ENCODE measurements at regions not wholly inside any gene's neighbourhood (a gene's known extent, or its start where the extent isn't known, plus 50 kb on each side); places are given as distances from the start of the nearest gene placed in this dataset.

DNA sequence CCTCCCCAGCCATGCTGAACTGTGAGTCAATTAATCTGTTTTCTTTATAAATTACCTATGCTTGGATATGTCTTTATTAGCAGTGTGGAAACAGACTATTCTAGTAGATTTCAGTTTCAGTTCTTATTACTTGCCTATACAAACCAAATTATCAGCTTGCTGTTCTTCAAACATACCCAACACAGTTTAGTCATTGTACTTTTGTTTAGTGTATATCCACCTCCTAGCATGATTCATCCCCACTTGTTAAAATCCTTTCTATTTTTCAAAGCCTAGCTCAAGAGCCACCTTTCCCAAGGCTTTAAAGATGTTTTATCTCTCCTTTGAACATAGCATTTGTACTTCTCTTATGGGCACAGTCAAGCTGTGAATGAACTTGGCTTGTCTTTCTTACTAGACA lies 195.6 kb upstream of the ZRANB2 start:
- Mint-ChIP-seq H3K27ac (no peak overlapping the region), H3K36me3 (no peaks in the 10 kb centered on the region), H3K9me3 (peaks cover 0 to 4% of the 10 kb centered on the region in 2 donors)
- ATAC-seq (no peak), DNase-seq (ENCODE audit: low spot score in 2 of 2) (no peak)

DNA sequence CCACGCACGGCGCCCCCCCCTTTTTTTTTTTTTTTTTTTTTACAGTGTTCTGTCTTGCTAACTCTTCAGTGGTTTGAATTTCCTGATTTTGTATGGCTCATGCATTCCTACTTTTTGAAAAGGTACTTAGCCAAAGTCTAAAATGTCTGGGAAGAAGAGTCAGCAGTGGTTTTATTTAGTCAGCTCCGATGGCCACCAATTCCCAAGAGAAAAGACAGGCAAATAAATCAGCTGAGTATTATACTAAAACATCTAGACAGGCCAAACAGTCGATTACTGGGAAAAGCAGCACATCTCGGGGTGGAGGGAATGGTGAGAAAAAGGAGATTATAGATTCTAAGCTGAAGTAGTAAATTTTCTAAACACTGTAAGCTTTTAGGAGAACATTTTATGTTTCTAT lies 192.5 kb upstream of the ZRANB2 start:
- no peak for ATAC-seq
- Mint-ChIP-seq H3K9me3 (peaks cover 0 to 4% of the 10 kb centered on the region in 2 donors), H3K27ac (no peak overlapping the region), H3K36me3 (no peaks in the 10 kb centered on the region)
- no peak for DNase-seq (ENCODE audit: low spot score in 2 of 2)

DNA sequence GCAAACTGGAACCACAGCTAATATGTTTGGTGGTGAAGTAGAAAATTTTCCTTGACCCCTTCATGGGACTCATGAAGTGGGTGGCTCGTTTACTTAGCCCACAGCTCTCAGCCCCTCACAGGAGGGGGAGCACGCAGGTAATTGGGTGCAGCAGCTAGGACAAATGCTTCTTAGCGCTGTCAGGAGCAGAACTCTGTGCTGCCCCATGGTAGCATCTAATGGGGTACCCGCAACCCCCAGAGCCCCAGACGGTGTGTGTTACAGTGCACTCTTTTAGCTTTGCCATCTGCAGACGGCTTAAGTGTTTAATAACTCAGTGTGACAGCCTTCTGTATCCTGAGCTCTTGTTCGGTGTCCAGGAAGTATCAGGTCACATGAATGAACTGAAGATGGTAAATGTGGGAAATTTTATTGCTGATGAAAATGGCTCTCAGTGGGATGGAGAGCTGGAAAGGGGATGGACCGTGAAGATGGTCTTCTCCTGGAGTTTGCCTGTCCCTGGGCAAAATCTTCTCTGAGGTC lies 189.6 kb upstream of the ZRANB2 start:
- ATAC-seq = no peak
- Mint-ChIP-seq H3K27ac (no peak overlapping the region), H3K9me3 (peaks cover 0 to 8% of the 10 kb centered on the region in 2 donors)

DNA sequence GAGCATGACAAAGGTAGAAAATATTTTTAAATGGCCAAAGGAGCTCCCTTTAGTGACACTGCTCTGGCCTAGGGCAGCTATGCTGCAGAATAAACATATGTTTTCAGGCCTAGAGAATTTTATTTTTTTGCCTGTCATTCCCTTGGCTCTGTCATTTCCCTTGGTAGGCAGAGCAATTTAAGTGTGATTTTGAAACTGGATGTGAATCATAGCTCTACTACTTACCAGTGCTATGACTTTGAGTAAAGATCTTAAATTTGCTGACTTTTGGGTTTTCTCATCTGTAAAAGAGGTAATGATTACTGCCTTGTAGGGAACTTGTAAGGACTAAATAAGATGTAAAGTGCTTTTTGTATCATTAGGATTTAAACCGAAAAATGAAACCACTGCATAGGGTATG lies 189.0 kb upstream of the ZRANB2 start:
- H3K36me3 Mint-ChIP-seq = no peaks in the 10 kb centered on the region
- peak in 1 of 2 donors; percentile 61 for ATAC-seq
- peaks cover 0 to 8% of the 10 kb centered on the region in 2 donors for H3K9me3 Mint-ChIP-seq
- H3K27ac Mint-ChIP-seq = no peak overlapping the region
- no peak for DNase-seq (ENCODE audit: low spot score in 2 of 2)

More for the DNA sequence above, 189.6 kb upstream of the ZRANB2 start:
- DNase-seq (ENCODE audit: low spot score in 2 of 2) = no peak
- no peaks in the 10 kb centered on the region for H3K36me3 Mint-ChIP-seq

DNA sequence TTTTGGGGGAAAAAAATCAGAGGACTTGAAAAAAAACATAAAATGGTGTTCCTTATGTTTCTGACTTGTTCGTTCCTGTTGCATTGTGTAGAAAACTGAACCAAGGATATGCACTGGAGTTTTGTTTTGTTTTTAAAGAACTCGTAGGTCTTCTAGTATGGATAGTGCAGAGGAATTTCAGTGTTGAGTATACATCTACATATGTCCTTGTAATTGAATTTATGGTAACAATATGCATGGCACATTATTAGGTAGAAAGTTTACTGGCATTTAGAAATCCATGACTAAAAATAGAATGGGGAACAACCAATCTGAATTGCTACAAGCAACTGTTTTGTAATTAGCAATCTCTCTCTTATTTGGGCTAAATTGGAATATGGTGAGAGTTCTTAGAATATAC lies 188.3 kb upstream of the ZRANB2 start:
- H3K27ac Mint-ChIP-seq = no peak overlapping the region
- DNase-seq (ENCODE audit: low spot score in 2 of 2) (no peak), ATAC-seq (no peak)
- H3K9me3 Mint-ChIP-seq = peaks cover 0 to 8% of the 10 kb centered on the region in 2 donors
- H3K36me3 Mint-ChIP-seq = no peaks in the 10 kb centered on the region

DNA sequence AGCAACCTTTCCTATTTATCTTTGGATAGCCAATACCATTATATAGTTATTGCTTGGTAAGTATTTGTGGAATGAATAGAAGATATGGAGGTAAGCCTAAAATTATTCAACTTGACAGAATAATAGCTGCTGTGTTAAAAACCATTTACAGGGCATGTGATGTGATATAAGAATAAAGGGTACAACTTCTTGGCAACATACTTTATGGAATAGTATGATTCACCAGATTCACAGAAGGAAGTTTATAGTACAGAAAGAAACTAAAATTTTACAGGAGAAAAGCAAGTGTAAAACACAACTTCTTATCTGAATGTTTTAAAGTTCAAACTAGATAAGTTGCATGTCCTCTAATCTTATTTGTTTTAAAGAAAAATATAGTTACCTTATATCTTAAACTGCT lies 186.4 kb upstream of the ZRANB2 start:
- H3K27ac Mint-ChIP-seq = no peak overlapping the region
- peaks cover 0 to 8% of the 10 kb centered on the region in 2 donors for H3K9me3 Mint-ChIP-seq
- DNase-seq (ENCODE audit: low spot score in 2 of 2) (no peak), ATAC-seq (no peak)
- H3K36me3 Mint-ChIP-seq = no peaks in the 10 kb centered on the region

DNA sequence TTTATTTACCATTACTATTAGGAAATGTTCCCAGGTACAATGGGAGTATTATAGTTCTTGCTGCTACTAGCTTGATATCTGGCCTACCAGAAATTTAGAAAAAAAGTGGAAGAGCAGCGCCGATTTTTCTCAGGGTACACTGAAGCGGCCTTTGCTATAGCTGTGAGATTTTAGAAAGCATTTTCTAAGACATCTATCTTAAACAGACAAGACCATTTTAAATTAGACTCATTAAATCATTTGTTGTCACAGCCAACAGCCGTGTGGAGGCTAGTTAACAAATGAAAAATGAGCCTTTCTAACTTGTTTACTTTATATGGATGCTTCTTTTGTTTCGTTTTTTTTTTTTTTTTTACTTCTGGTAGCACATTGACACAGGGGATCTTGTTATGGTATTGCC lies 183.2 kb upstream of the ZRANB2 start:
- ATAC-seq (no peak), DNase-seq (ENCODE audit: low spot score in 2 of 2) (no peak)
- Mint-ChIP-seq H3K36me3 (no peaks in the 10 kb centered on the region), H3K27ac (no peak overlapping the region), H3K9me3 (peaks cover 0 to 8% of the 10 kb centered on the region in 2 donors)

DNA sequence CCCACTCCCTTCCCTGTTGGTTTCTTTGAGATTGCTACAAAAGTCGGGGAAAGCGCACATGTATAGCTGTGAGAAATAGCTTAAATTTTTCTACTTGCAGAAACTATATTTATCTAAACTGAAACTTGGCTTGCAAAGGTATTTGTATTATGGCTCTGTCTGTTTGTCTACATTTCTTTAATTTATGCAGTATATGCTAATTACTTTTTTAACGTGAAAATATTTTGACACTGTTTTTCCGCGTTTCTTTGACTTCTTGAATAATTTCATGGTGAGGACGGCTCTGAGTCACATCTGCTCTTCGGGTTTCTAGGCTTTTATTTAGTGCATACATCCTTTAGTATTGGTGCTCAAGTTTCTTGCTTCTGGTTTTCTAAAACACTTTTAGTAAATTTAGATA lies 182.1 kb upstream of the ZRANB2 start:
- ATAC-seq (no peak), DNase-seq (ENCODE audit: low spot score in 2 of 2) (no peak)
- Mint-ChIP-seq H3K36me3 (no peaks in the 10 kb centered on the region), H3K27ac (no peak overlapping the region), H3K9me3 (peaks cover 0 to 8% of the 10 kb centered on the region in 2 donors)

DNA sequence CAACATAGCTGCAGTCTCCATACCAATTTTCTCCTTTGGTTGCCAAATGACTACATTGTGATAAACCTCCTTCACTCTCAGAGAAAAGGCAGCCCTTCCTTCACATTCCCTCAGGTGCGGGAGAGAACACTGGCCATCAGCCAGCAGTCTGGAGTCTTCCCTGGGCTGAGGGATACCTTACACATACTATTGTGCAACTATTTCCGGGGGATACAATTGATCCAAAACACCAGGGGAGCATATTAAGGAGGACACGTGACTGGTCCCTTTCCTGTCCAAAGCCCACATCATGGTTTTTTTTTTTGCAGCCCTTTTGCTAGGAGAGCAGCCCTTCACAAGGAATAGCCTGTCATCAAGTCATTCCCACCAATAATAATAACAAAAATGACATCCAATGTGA lies 172.1 kb upstream of the ZRANB2 start:
- DNase-seq (ENCODE audit: low spot score in 2 of 2) (no peak), ATAC-seq (no peak)
- Mint-ChIP-seq H3K36me3 (no peaks in the 10 kb centered on the region), H3K9me3 (peaks cover 0 to 3% of the 10 kb centered on the region in 2 donors), H3K27ac (no peak overlapping the region)

DNA sequence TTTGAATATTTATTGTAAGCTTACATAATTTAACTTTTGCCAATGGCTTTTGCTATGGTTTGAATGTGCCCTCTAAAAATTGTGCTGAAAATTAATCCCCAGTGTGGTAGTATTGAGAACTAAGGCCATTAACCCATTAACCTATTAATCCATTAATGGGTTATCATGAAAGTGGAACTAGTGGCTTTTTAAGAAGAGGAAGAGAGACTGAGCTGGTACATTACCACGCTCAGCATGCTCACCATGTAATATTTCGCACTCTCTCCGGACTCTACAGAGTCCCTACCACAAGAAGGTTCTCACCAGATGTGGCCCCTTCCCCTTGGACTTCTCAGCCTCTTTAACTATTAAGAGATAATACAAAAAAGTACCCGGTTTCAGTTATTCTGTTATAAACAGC lies 164.4 kb upstream of the ZRANB2 start:
- Mint-ChIP-seq H3K27ac (no peak overlapping the region), H3K36me3 (no peaks in the 10 kb centered on the region), H3K9me3 (no peaks in the 10 kb centered on the region)
- ATAC-seq = no peak
- DNase-seq (ENCODE audit: low spot score in 2 of 2) = no peak

DNA sequence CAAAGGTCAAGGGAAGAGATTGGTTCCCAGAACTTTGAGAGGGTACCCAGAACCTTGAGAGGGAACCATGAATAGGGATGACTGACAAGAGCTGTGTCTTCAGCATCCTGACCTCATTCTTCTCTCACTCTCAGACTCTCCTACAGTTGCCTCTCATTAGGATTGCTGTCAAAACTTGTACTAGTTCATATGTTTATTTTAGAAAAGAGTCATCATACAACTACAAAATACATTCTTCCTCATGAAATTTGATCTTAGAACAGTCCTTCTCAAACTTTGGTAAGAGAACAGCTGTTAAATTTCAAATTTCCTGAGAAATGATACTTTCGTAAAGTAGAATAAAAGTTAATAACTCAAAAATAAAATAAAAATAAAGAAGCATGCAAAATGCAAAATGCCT lies 161.4 kb upstream of the ZRANB2 start:
- ATAC-seq (no peak), DNase-seq (ENCODE audit: low spot score in 2 of 2) (no peak)
- no peaks in the 10 kb centered on the region for H3K36me3 Mint-ChIP-seq
- no peak overlapping the region for H3K27ac Mint-ChIP-seq
- no peaks in the 10 kb centered on the region for H3K9me3 Mint-ChIP-seq

DNA sequence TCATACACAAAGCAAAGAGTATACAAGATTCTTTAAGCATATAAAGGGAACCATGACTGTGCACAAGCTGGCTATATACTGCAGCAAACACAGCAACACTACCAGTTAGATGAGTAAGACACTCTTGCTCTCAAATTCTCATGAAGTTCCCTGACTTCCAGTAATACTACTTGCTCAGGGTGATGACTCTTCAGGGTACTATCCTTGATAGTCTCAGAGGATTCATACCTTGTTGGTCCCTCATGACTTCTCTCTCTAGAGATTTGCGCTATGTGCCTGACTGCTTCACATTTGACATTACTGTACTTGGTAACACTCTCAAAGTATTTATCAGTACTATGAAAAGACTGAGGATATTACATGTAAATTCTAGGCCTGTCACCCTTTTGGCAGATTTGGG lies 159.8 kb upstream of the ZRANB2 start:
- no peaks in the 10 kb centered on the region for H3K9me3 Mint-ChIP-seq
- H3K27ac Mint-ChIP-seq = no peak overlapping the region
- DNase-seq (ENCODE audit: low spot score in 2 of 2) = no peak
- ATAC-seq = no peak
- no peaks in the 10 kb centered on the region for H3K36me3 Mint-ChIP-seq

DNA sequence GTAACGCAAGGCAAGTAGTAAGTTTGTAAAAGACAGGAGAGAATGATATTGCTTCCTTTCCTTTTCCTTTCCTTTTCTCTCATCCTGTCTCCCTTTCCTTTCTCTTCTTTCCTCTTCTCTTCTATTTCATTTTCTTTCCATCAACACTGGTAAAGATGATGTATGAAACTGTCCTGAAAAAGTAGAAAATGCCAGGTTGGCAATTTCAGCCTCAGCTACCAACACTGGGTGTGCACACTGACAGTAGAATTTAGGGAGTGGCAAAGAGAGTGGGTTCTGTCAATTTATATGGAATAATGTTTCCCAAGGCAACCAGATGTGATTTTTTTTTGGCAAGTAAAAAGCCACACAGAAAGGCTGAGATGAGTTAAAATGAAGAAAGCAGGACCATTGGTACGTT lies 155.7 kb upstream of the ZRANB2 start:
- ATAC-seq (no peak), DNase-seq (ENCODE audit: low spot score in 2 of 2) (no peak)
- Mint-ChIP-seq H3K36me3 (no peaks in the 10 kb centered on the region), H3K9me3 (no peaks in the 10 kb centered on the region), H3K27ac (no peak overlapping the region)

DNA sequence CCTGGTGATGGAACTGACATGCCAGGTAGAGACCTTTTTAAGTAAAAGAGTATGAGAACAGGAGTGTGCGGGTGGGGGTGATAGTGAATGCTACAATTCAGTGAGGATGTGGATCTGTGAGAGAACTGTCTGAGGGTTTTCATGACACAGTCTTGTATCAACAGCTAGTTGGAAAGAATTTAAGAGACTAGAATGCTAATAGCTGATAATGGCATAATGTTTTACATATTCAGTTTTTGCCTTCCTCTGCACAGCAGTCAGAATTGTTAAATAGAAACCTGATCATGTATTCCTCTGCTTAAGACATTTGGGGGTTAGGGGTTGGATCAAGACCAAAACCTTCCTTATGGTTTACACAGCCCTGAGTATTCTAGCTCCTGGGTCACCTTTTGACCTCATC lies 152.8 kb upstream of the ZRANB2 start:
- DNase-seq (ENCODE audit: low spot score in 2 of 2) (no peak), ATAC-seq (no peak)
- Mint-ChIP-seq H3K36me3 (no peaks in the 10 kb centered on the region), H3K9me3 (no peaks in the 10 kb centered on the region), H3K27ac (no peak overlapping the region)

DNA sequence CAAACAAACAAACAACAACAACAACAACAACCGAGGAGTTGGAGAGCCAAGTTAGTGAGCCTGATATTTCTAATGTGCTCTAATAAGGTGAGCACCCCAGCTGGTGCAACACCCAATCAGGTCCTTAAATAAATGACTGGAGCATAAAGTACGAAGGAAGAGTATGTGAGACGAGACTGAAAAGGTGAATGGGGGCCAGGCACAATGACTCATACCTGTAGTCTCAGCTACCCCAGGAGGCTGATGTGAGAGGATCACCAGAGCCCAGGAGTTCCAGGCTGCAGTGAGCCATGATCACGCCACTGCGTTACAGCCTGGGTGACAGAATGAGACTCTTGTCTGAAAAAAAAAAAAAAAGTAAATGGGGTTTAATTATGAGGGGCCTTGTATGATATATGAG lies 152.0 kb upstream of the ZRANB2 start:
- DNase-seq (ENCODE audit: low spot score in 2 of 2) (no peak), ATAC-seq (no peak)
- Mint-ChIP-seq H3K27ac (no peak overlapping the region), H3K36me3 (no peaks in the 10 kb centered on the region), H3K9me3 (no peaks in the 10 kb centered on the region)

DNA sequence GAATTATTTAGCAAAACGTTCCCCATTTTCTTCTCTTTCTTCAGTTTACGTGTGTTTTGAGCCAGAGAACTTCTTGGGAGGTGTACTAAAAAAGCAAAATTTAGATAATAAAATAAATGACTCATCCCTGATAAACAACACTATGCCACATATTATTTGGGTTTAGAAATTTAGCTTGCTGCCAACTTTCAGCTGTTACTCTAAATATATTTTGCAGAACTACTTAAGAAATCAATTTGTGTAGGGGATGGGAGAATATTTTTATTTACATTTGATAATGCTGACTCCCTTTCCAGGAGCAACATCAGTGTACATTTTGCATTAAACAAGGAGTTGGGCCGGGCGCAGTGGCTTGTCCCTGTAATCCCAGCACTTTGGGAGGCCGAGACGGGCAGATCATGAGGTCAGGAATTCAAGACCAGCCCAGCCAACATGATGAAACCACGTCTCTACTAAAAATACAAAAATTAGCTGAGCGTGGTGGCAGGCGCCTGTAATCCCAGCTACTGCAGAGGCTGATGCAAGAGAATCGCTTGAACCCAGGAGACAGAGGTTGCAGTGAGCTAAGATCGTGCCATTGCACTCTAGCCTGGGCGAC lies 151.4 kb upstream of the ZRANB2 start:
- no peaks in the 10 kb centered on the region for H3K36me3 Mint-ChIP-seq
- DNase-seq (ENCODE audit: low spot score in 2 of 2) (no peak), ATAC-seq (no peak)
- no peak overlapping the region for H3K27ac Mint-ChIP-seq
- H3K9me3 Mint-ChIP-seq = no peaks in the 10 kb centered on the region

DNA sequence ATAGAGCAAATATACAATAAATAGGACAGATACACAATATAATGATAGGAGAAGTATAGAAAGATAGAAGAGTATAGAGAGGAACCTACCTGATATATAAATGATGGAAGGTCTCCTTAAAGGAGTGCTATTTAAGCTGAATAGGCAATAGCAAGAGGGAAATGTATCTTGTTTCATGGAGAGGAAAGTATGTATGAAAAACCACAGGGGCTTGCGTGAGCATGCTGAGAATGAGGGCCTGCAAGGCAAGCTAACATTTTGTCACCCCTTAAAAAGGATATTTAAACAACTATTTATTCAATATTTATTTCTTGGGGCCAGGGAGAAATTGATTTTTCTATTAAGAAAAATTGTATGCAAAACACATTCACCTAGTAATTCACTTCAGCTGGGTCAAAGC lies 150.9 kb upstream of the ZRANB2 start:
- no peak for DNase-seq (ENCODE audit: low spot score in 2 of 2)
- Mint-ChIP-seq H3K9me3 (no peaks in the 10 kb centered on the region), H3K36me3 (no peaks in the 10 kb centered on the region), H3K27ac (no peak overlapping the region)
- no peak for ATAC-seq

DNA sequence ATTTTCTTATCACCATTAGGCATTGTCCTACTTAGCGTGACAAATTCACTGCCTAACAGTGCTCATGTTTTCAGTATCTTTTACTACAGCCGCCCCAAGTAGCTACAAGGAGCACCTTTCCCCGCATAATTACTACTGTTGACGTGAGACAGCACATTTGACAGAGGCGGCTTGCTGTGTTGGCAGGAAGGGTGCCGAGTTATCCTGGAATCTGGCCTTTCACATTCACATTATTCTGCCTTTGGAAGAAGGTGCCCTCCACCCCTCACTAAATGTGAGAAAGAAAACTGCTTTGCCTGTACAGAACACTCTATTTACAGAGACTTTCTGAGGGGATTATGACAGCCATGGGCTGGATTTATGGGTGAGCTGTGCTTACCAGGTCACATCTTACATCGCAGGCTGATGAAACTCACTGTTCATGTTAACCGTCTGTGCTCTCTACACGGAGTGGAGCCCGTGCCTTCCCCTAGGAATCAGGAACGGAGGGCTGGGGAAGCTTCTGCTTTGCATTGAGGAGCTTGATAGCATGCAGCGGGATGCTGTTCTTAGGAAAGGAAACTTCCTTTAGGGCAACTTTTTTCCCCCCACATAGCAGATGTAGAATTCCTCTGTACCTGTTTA lies 148.0 kb upstream of the ZRANB2 start:
- ATAC-seq (no peak), DNase-seq (ENCODE audit: low spot score in 2 of 2) (no peak)
- Mint-ChIP-seq H3K36me3 (no peaks in the 10 kb centered on the region), H3K9me3 (peaks cover 3 to 4% of the 10 kb centered on the region in 2 donors), H3K27ac (no peak overlapping the region)

All from activated naive CD4-positive, alpha-beta T cell treated with anti-CD3 and anti-CD28 coated beads, Interleukin-2, amount 50 U/mL, for 72 hours (primary cell).